ENCODE measurements at regions not wholly inside any gene's neighbourhood (a gene's known extent, or its start where the extent isn't known, plus 50 kb on each side); places are given as distances from the start of the nearest gene placed in this dataset.
A peak's percentile ranks its signal among the peaks of the same experiment; 100 is the strongest.
"Not testable (repeated sequence)": the region's sequence is repeated elsewhere in the genome, so short reads cannot be mapped to it uniquely, and the experiment has no call there.

GRCh38 chr4:1563241-1563640 lies 120.9 kb downstream of the FAM53A start:
- FAIRE-seq (no peak), DNase-seq (ENCODE audit: low spot score in 2 of 2) (no peak)

GRCh38 chr4:1562771-1563170 lies 121.3 kb downstream of the FAM53A start:
- FAIRE-seq = no peak
- no peak for DNase-seq (ENCODE audit: low spot score in 2 of 2)

GRCh38 chr4:1562371-1562770 lies 121.7 kb downstream of the FAM53A start:
- FAIRE-seq = no peak
- DNase-seq (ENCODE audit: low spot score in 2 of 2) = no peak

GRCh38 chr4:1561286-1561990 lies 122.7 kb downstream of the FAM53A start:
- FAIRE-seq = no peak
- DNase-seq (ENCODE audit: low spot score in 2 of 2) = no peak

GRCh38 chr4:1559896-1560650 lies 124.0 kb downstream of the FAM53A start:
- DNase-seq (ENCODE audit: low spot score in 2 of 2) (no peak), FAIRE-seq (no peak)

- FAIRE-seq = no peak
Observed at GRCh38 chr4:1558205-1558604, 125.9 kb downstream of the FAM53A start.

GRCh38 chr4:1557221-1557597 lies 126.9 kb downstream of the FAM53A start:
- no peak for FAIRE-seq
- no peak for DNase-seq (ENCODE audit: low spot score in 2 of 2)

More at GRCh38 chr4:1558205-1558604, 125.9 kb downstream of the FAM53A start:
- no peak for DNase-seq (ENCODE audit: low spot score in 2 of 2)

GRCh38 chr4:1556541-1557220 lies 127.4 kb downstream of the FAM53A start:
- DNase-seq (ENCODE audit: low spot score in 2 of 2) (no peak), FAIRE-seq (no peak)

GRCh38 chr4:1554876-1555265 lies 129.2 kb downstream of the FAM53A start:
- FAIRE-seq = no peak

GRCh38 chr4:1554246-1554875 lies 129.8 kb downstream of the FAM53A start:
- no peak for DNase-seq (ENCODE audit: low spot score in 2 of 2)
- FAIRE-seq = no peak

More at GRCh38 chr4:1554876-1555265, 129.2 kb downstream of the FAM53A start:
- DNase-seq (ENCODE audit: low spot score in 2 of 2) = no peak

- DNase-seq (ENCODE audit: low spot score in 2 of 2) = no peak
- FAIRE-seq = no peak
Observed at GRCh38 chr4:1553365-1553764, 130.7 kb downstream of the FAM53A start.

- DNase-seq (ENCODE audit: low spot score in 2 of 2) (no peak), FAIRE-seq (no peak)
Observed at GRCh38 chr4:1552451-1552850, 131.7 kb downstream of the FAM53A start.

- FAIRE-seq (no peak), DNase-seq (ENCODE audit: low spot score in 2 of 2) (no peak)
Observed at GRCh38 chr4:1551211-1551610, 132.9 kb downstream of the FAM53A start.

GRCh38 chr4:1550122-1551070 lies 133.7 kb downstream of the FAM53A start:
- DNase-seq (ENCODE audit: low spot score in 2 of 2) = no peak
- no peak for FAIRE-seq

- DNase-seq (ENCODE audit: low spot score in 2 of 2) (no peak), FAIRE-seq (no peak)
Observed at GRCh38 chr4:1549638-1550035, 134.5 kb downstream of the FAM53A start.

GRCh38 chr4:1548827-1549637 lies 135.1 kb downstream of the FAM53A start:
- FAIRE-seq = not testable (repeated sequence)
- DNase-seq (ENCODE audit: low spot score in 2 of 2) = peak in 1 of 2 donors; percentile 71

GRCh38 chr4:1547856-1548826 lies 136.0 kb downstream of the FAM53A start:
- no peak for DNase-seq (ENCODE audit: low spot score in 2 of 2)
- no peak for FAIRE-seq
